Testis (tissue), 2 donors: ENCODE measurements at regions not wholly inside any gene's neighbourhood (a gene's known extent, or its start where the extent isn't known, plus 50 kb on each side); places are given as distances from the start of the nearest gene placed in this dataset.

Source experiments
- CTCF ChIP-seq, 3 experiments: fragments of 450-650 bp in 2 of 3; fragments of 200-600 bp in 1 of 3; sonication (generic) in 1 of 3; IDR thresholded peaks; one replicate each; pipeline ENCODE4 v1.5.1; 2016 to 2019; ENCODE audit warnings: antibody characterized with exemption in 3 of 3, mild to moderate bottlenecking in 2 of 3, moderate library complexity in 1 of 3
- POLR2A ChIP-seq: fragments of 450-650 bp; IDR thresholded peaks from one replicate; pipeline ENCODE4 v1.6.1; 2017; ENCODE audit warnings: antibody characterized with exemption, mild to moderate bottlenecking, moderate library complexity

GRCh38 chr4:159926871-159927270, 824.0 kb downstream of the RAPGEF2 start:
- TF ChIP-seq CTCF (IDR thresholded peaks at IDR 0.05), result no peak
- no peak for TF ChIP-seq POLR2A
